SK-N-DZ (cell line): ENCODE measurements at regions not wholly inside any gene's neighbourhood (a gene's known extent, or its start where the extent isn't known, plus 50 kb on each side); places are given as distances from the start of the nearest gene placed in this dataset.

Experiments used
- DNase-seq: peaks from one replicate; pipeline ENCODE4 v3.0.0-alpha.2; 2015; ENCODE audit warnings: low spot score

- DNase-seq: no peak
These were observed 129.8 kb downstream of the UGT8 start for GRCh38 chr4:114728426-114728825.

- DNase-seq: no peak
These were observed 130.6 kb downstream of the UGT8 start for GRCh38 chr4:114729068-114729738.

- DNase-seq: no peak
These were observed 136.0 kb downstream of the UGT8 start for GRCh38 chr4:114734594-114734993.

- peak; percentile 87 for DNase-seq
These were observed 154.0 kb downstream of the UGT8 start for GRCh38 chr4:114752391-114753165.

- peak; percentile 69 for DNase-seq
These were observed 156.0 kb downstream of the UGT8 start for GRCh38 chr4:114754616-114755015.

GRCh38 chr4:114758066-114758465 lies 159.5 kb downstream of the UGT8 start:
- DNase-seq: no peak

- DNase-seq: no peak
These were observed 169.9 kb downstream of the UGT8 start for GRCh38 chr4:114768501-114768900.

- DNase-seq: no peak
These were observed 172.0 kb downstream of the UGT8 start for GRCh38 chr4:114770624-114771023.

GRCh38 chr4:114773339-114773738 lies 174.7 kb downstream of the UGT8 start:
- DNase-seq: no peak
